ENCODE measurements at regions not wholly inside any gene's neighbourhood (a gene's known extent, or its start where the extent isn't known, plus 50 kb on each side); places are given as distances from the start of the nearest gene placed in this dataset.

DNA sequence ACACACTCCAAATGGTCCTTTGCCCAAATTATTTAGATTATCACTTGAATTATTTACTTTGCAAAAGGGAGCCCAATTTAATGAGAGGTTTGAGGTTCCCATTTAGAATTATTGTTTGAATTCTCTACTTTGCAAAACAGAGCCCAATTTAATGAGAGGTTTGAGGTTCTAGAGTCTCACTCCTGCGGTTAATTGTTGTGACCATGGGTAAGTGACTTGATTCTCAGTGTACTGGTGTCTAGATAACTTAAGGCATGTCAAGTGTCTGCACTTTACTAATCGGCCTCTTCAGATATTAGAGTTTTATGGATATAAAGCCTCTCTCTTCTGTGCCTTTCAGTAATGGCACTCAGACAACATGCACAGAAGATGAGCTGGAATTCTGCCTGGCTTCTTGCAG lies 67.5 kb downstream of the YIPF5 start:
- Histone ChIP-seq H3K27ac (no peak overlapping the region), H3K4me3 (no peak overlapping the region)
- TF ChIP-seq, protein P1, sequence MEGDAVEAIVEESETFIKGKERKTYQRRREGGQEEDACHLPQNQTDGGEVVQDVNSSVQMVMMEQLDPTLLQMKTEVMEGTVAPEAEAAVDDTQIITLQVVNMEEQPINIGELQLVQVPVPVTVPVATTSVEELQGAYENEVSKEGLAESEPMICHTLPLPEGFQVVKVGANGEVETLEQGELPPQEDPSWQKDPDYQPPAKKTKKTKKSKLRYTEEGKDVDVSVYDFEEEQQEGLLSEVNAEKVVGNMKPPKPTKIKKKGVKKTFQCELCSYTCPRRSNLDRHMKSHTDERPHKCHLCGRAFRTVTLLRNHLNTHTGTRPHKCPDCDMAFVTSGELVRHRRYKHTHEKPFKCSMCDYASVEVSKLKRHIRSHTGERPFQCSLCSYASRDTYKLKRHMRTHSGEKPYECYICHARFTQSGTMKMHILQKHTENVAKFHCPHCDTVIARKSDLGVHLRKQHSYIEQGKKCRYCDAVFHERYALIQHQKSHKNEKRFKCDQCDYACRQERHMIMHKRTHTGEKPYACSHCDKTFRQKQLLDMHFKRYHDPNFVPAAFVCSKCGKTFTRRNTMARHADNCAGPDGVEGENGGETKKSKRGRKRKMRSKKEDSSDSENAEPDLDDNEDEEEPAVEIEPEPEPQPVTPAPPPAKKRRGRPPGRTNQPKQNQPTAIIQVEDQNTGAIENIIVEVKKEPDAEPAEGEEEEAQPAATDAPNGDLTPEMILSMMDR (IDR thresholded peaks at IDR 0.05): no peak
- no peak for DNase-seq (ENCODE audit: low spot score)

GRCh38 chr5:144103611-144104485 lies 66.6 kb downstream of the YIPF5 start:
- DNase-seq (ENCODE audit: low spot score): no peak
- H3K4me3 ChIP-seq: no peak overlapping the region
- TF ChIP-seq, protein P1 (IDR thresholded peaks at IDR 0.05): no peak
- no peak overlapping the region for H3K27ac ChIP-seq

DNA sequence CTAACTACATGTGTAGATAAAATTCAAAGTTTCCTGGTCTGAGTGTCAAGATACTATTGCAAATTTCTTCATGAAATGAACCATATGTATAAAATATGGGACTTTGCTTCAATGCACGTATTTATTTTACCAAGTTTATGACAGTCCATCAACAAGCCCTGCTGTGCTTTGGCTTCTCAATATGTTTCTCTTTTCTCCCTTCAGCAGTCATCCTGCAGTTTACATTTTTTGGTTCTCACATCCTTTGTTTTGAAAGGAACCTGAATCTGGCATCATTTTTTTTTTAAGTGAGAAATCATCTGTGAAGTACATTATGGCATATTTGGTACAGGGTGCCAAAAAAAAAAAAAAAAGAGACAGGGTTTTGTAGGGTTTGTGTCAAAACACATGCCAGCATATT lies 65.1 kb downstream of the YIPF5 start:
- no peak overlapping the region for H3K4me3 ChIP-seq
- no peak overlapping the region for H3K27ac ChIP-seq
- TF ChIP-seq, protein P1 (IDR thresholded peaks at IDR 0.05): no peak
- no peak for DNase-seq (ENCODE audit: low spot score)

DNA sequence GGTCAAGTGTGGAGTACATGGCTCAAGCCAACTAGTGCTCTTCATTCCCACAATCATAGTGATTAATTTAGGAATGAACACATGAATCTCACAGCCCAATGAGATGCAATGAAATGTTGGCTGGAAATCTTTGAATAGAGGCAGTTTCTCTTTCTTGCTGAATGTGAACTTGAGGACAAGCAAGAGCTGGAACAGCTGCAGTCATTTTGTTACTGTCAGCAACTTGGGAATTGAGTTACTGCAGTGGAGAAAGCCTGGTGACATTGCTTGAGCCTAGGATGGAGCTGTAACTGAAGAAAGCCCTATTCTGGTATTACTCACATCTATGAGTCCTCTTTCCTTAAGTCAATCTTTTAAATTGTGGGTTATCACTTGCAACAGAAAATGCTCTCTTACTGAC lies 62.3 kb downstream of the YIPF5 start:
- Histone ChIP-seq H3K4me3 (no peak overlapping the region), H3K27ac (no peak overlapping the region)
- TF ChIP-seq, protein P1 (IDR thresholded peaks at IDR 0.05): no peak
- no peak for DNase-seq (ENCODE audit: low spot score)
